SU-DHL-6 (cell line): ENCODE measurements at regions not wholly inside any gene's neighbourhood (a gene's known extent, or its start where the extent isn't known, plus 50 kb on each side); places are given as distances from the start of the nearest gene placed in this dataset.

Experiments used
- EZH2phosphoT487 ChIP-seq: fragments of 200-600 bp; sonication (generic), shearing (Covaris generic); conservative IDR thresholded peaks from 2 replicates; pipeline ENCODE4 v1.6.1; 2018; ENCODE audit warnings: mild to moderate bottlenecking, antibody characterized with exemption, low read length, moderate library complexity, mixed read lengths
- TF ChIP-seq, protein P1 (sequence below): fragments of 200-600 bp; sonication (generic); IDR thresholded peaks from one replicate; pipeline ENCODE4 v1.5.1; 2017; ENCODE audit warnings: antibody characterized with exemption, mild to moderate bottlenecking, low read length, moderate library complexity; ENCODE audit not compliant: insufficient read depth, poor library complexity, severe bottlenecking

DNA sequence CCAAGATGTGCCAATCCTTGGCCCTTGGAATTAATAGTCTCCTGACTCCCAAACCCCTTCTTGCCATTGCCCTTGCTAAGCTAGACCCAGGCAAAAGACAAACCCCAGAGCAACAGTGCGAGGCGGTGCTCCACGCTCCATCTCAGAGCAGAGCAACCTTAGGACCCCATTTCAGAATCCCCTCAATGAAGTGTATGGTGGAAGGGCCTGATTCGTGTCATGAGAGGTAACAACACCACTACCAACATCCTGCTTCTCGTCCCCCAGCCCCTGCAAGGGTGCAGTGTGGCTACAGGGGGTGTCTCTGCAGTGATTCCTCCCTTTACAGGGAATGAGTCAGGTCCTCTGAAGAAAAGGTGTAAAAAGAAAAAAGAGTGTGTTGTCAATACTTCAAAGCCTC, 103.9 kb upstream of the IRF2BP2 start:
- TF ChIP-seq, protein P1, sequence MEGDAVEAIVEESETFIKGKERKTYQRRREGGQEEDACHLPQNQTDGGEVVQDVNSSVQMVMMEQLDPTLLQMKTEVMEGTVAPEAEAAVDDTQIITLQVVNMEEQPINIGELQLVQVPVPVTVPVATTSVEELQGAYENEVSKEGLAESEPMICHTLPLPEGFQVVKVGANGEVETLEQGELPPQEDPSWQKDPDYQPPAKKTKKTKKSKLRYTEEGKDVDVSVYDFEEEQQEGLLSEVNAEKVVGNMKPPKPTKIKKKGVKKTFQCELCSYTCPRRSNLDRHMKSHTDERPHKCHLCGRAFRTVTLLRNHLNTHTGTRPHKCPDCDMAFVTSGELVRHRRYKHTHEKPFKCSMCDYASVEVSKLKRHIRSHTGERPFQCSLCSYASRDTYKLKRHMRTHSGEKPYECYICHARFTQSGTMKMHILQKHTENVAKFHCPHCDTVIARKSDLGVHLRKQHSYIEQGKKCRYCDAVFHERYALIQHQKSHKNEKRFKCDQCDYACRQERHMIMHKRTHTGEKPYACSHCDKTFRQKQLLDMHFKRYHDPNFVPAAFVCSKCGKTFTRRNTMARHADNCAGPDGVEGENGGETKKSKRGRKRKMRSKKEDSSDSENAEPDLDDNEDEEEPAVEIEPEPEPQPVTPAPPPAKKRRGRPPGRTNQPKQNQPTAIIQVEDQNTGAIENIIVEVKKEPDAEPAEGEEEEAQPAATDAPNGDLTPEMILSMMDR, result no peak
- TF ChIP-seq EZH2phosphoT487, result no peak
